Inferior parietal cortex (tissue), 1 donor: ENCODE measurements at regions not wholly inside any gene's neighbourhood (a gene's known extent, or its start where the extent isn't known, plus 50 kb on each side); places are given as distances from the start of the nearest gene placed in this dataset.

Source experiments
- DNase-seq: peaks from one replicate; pipeline ENCODE4 v3.0.0-alpha.2; 2016; ENCODE audit errors: extremely low spot score

GRCh38 chr16:82242201-82242600, 72.2 kb upstream of the MPHOSPH6 start:
- no peak for DNase-seq

DNA sequence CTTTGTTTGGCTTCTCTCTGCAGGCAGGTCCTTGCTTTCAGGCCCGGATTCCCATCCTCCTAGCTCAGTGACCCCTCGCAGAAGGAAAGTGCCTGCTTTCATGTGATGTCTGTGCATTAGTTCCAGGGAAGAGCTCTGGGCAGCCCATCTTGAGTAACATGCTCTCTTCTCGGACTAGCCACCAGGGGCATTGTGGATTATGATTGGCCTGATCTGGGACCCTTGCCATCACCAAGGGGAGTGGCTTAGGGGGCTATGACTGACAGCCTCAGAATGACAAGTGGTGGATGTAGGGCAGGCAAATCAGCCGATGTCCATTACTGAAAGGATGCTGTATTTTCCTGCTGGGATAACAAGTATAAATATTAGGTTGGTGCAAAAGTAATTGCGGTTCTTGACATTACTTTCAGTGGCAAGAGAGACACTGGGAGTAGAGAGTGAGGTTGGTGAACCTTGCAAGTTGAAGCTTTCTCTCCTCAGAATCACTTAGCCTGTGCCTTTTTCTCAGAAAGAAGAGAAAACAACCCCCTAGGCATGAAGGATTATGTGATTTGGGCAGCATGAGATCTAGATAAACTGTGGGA, 71.5 kb upstream of the MPHOSPH6 start:
- no peak for DNase-seq

- no peak for DNase-seq
These were observed 70.1 kb upstream of the MPHOSPH6 start for GRCh38 chr16:82240111-82240510.

GRCh38 chr16:82236875-82237274, 66.9 kb upstream of the MPHOSPH6 start:
- DNase-seq, result no peak

- DNase-seq, result no peak
These were observed 66.4 kb upstream of the MPHOSPH6 start for GRCh38 chr16:82236415-82236814.

DNA sequence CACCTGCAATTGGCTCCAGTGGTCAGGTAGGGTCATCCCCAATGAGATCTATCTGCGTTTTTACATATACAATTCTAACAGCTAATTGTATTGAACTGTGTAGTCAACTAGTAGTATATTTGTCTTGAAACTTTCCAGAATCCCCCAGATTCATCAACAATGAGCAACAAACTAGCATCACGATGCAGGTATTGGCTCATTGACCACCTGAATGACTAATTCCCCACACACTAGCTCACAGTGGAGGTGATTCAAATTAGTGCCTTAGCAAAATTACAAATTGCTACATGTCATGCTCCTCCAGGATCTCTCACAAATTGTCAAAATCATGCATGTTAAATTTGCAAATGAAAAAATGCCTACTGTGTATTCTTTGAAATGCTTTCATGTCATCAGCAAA, 62.8 kb upstream of the MPHOSPH6 start:
- DNase-seq, result no peak

DNA sequence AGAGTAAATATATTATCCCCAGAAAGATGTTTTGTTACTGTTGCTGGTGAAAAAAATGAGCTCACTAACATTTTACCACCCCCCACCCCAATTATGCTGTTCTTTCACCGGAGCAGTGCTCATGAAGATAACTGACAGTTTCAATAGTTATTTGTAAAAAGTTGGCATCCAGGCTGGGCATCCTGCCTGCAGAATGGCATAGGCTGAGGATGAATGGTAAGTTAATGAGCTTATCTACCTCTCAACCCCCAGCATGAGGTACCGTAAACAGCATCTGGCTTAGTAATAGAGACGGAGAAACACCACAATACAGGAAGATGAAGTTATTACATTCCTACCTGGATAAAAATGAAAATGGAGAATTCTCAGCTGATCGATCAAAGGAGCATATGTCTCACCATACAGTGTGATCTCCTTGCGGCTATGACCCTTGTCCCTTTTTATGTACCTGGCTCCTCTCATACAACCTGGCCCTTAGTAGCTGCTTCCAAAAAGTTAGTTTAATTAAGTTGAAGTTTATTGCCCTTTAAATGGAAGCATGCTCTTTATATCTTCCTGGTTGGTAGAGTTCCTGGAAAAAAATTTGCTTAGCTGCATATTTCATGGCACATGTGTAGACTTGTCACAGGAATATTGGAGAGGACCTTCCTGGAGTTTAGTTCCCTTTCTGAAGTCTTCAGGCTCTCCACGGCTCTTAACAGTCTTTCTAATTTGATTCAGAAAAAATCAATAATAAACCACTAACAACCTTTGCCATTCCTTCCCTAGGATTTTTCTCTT, 61.2 kb upstream of the MPHOSPH6 start:
- no peak for DNase-seq

- DNase-seq, result peak; percentile 78
These were observed 60.0 kb upstream of the MPHOSPH6 start for GRCh38 chr16:82229800-82230619.

- no peak for DNase-seq
These were observed 56.3 kb upstream of the MPHOSPH6 start for GRCh38 chr16:82226327-82226726.

DNA sequence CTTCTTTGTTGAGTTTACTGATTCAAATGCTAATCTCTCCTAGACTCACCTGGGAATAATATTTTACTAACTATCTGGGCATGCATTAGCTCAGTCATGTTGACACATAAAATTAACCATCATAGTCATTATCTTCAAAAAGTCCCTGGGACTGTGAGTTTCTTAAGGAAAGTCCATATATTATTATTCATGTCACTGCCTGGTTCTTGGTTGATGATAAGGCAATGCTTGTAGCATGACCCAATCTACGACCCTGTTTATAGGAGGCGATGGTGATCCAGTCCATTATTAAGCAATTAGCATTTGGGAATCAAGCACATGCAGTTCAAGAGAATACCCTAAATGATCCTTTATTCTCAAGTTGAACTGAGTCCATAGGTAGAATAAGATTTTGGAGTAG, 54.8 kb upstream of the MPHOSPH6 start:
- no peak for DNase-seq

- no peak for DNase-seq
These were observed 50.5 kb upstream of the MPHOSPH6 start for GRCh38 chr16:82220541-82220940.
